Ishikawa (cell line): ENCODE measurements at regions not wholly inside any gene's neighbourhood (a gene's known extent, or its start where the extent isn't known, plus 50 kb on each side); places are given as distances from the start of the nearest gene placed in this dataset.

ENCODE experiments used
- CEBPB ChIP-seq: IDR thresholded peaks from 2 replicates; pipeline ENCODE4 v1.6.1; 2012
- CREB1 ChIP-seq: IDR thresholded peaks from 2 replicates; pipeline ENCODE4 v1.6.1; 2012; ENCODE audit warnings: low read depth
- EGR1 ChIP-seq: IDR thresholded peaks from 2 replicates; pipeline ENCODE4 v1.6.1; 2012
- EP300 ChIP-seq: IDR thresholded peaks from 2 replicates; pipeline ENCODE4 v1.6.1; 2012; ENCODE audit warnings: borderline replicate concordance
- FOXM1 ChIP-seq: IDR thresholded peaks from 2 replicates; pipeline ENCODE4 v1.6.1; 2012; ENCODE audit warnings: low read depth, borderline replicate concordance
- NFIC ChIP-seq: IDR thresholded peaks from 2 replicates; pipeline ENCODE4 v1.6.1; 2012
- RAD21 ChIP-seq: IDR thresholded peaks from 2 replicates; pipeline ENCODE4 v1.6.1; 2012; ENCODE audit warnings: low read depth
- TAF1 ChIP-seq: IDR thresholded peaks from 2 replicates; pipeline ENCODE4 v1.6.1; 2012; ENCODE audit warnings: low read depth, mild to moderate bottlenecking
- TCF12 ChIP-seq: IDR thresholded peaks from 2 replicates; pipeline ENCODE4 v1.6.1; 2012; ENCODE audit warnings: low read depth
- TEAD4 ChIP-seq: IDR thresholded peaks from 2 replicates; pipeline ENCODE4 v1.6.1; 2012
- USF1 ChIP-seq: IDR thresholded peaks from 2 replicates; pipeline ENCODE4 v1.6.1; 2012
- YY1 ChIP-seq: IDR thresholded peaks from 2 replicates; pipeline ENCODE4 v1.6.1; 2012; ENCODE audit warnings: low read depth
- ZBTB7A ChIP-seq: IDR thresholded peaks from 2 replicates; pipeline ENCODE4 v1.6.1; 2012; ENCODE audit warnings: low read depth
- TF ChIP-seq, protein P1 (sequence below): IDR thresholded peaks from 2 replicates; pipeline ENCODE4 v1.6.1; 2012
- TF ChIP-seq, protein P2 (sequence below): IDR thresholded peaks from 2 replicates; pipeline ENCODE4 v1.6.1; 2012; ENCODE audit warnings: low read depth, mild to moderate bottlenecking

- TF ChIP-seq TAF1: no peak
Observed at GRCh38 chr2:200125444-200126284, 170.3 kb downstream of the MAIP1 start.

DNA sequence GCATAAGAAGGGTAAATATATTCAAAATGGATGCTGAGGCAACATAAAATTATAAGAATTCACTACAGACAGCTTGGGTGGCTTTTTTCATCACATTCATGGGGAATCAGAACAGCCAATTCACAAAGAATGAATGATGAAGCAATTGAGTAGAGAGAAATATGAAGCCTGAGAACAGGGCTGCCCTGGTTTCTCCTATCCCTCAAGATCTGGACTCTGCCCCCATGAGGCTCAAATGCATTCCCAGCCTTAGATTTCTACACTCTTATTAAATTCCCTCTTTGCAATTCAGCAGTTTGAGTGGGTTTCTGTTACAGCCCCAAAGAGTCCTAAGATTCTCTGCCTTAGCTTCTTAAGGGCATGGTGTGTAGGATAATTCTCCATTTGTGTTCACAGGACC lies 172.5 kb downstream of the MAIP1 start:
- no peak for TF ChIP-seq YY1
- TF ChIP-seq NFIC: no peak
- TF ChIP-seq USF1: no peak
- TF ChIP-seq RAD21: no peak
- no peak for TF ChIP-seq CEBPB
- TF ChIP-seq TCF12: no peak
- TF ChIP-seq, protein P1, sequence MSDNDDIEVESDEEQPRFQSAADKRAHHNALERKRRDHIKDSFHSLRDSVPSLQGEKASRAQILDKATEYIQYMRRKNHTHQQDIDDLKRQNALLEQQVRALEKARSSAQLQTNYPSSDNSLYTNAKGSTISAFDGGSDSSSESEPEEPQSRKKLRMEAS: no peak
- TF ChIP-seq ZBTB7A: no peak
- TF ChIP-seq TEAD4: no peak

GRCh38 chr2:200128296-200128695 lies 172.9 kb downstream of the MAIP1 start:
- TF ChIP-seq USF1: no peak
- TF ChIP-seq CREB1: no peak
- no peak for TF ChIP-seq TAF1
- no peak for TF ChIP-seq TEAD4
- no peak for TF ChIP-seq EGR1
- TF ChIP-seq YY1: no peak
- no peak for TF ChIP-seq FOXM1
- TF ChIP-seq ZBTB7A: no peak
- TF ChIP-seq TCF12: no peak
- TF ChIP-seq, protein P1: no peak
- TF ChIP-seq, protein P2, sequence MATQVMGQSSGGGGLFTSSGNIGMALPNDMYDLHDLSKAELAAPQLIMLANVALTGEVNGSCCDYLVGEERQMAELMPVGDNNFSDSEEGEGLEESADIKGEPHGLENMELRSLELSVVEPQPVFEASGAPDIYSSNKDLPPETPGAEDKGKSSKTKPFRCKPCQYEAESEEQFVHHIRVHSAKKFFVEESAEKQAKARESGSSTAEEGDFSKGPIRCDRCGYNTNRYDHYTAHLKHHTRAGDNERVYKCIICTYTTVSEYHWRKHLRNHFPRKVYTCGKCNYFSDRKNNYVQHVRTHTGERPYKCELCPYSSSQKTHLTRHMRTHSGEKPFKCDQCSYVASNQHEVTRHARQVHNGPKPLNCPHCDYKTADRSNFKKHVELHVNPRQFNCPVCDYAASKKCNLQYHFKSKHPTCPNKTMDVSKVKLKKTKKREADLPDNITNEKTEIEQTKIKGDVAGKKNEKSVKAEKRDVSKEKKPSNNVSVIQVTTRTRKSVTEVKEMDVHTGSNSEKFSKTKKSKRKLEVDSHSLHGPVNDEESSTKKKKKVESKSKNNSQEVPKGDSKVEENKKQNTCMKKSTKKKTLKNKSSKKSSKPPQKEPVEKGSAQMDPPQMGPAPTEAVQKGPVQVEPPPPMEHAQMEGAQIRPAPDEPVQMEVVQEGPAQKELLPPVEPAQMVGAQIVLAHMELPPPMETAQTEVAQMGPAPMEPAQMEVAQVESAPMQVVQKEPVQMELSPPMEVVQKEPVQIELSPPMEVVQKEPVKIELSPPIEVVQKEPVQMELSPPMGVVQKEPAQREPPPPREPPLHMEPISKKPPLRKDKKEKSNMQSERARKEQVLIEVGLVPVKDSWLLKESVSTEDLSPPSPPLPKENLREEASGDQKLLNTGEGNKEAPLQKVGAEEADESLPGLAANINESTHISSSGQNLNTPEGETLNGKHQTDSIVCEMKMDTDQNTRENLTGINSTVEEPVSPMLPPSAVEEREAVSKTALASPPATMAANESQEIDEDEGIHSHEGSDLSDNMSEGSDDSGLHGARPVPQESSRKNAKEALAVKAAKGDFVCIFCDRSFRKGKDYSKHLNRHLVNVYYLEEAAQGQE: no peak
- no peak for TF ChIP-seq RAD21
- no peak for TF ChIP-seq CEBPB

GRCh38 chr2:200129721-200130462 lies 174.5 kb downstream of the MAIP1 start:
- TF ChIP-seq TCF12 (no peak), TAF1 (no peak), EGR1 (no peak), ZBTB7A (no peak), USF1 (no peak), FOXM1 (no peak), TEAD4 (no peak), CREB1 (no peak), CEBPB (no peak), YY1 (no peak), RAD21 (no peak)
- TF ChIP-seq, protein P1: no peak
- TF ChIP-seq, protein P2: no peak

DNA sequence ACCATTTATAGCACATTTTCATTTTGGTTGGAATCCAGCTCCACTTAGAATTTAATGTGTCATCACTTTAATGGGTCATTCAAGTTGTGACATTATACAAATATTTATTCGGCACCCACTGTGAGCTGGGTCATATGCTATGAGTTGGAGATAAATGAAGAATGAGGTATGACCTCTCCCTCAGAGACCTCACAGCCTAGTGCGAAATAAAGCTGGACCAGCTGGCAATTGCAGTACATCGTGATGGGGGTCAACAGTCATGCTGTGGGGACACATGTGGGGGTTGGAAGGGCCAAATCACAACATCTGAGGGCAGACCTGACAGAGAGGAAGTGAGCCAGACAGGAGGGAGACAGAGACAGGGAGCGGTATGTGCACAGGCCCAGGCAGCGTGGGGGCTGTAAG lies 175.4 kb downstream of the MAIP1 start:
- TF ChIP-seq, protein P1: no peak
- TF ChIP-seq NFIC: no peak
- no peak for TF ChIP-seq CEBPB
- TF ChIP-seq, protein P2: no peak
- no peak for TF ChIP-seq RAD21
- no peak for TF ChIP-seq TEAD4
- TF ChIP-seq EP300: no peak
- no peak for TF ChIP-seq YY1
- TF ChIP-seq TCF12: no peak
- TF ChIP-seq FOXM1: no peak
- no peak for TF ChIP-seq TAF1
- TF ChIP-seq ZBTB7A: no peak
- no peak for TF ChIP-seq USF1
- no peak for TF ChIP-seq EGR1
